Endothelial cell of umbilical vein (primary cell): ENCODE measurements at regions not wholly inside any gene's neighbourhood (a gene's known extent, or its start where the extent isn't known, plus 50 kb on each side); places are given as distances from the start of the nearest gene placed in this dataset.

ENCODE experiments used
- BruUV-seq: library from RNA; stranded (reverse); fragments of 400-500 nt; replicated peaks from 2 replicates; lab custom pipeline; 2021; lab: Mats Ljungman, UMichigan
- CTCF ChIA-PET: fragments of 300-600, 350-600 bp; sonication (Branson Sonifier 250); formaldehyde crosslinking; loops from one replicate; lab custom pipeline; 2021; ENCODE audit warnings: antibody characterized with exemption, inconsistent platforms; lab: Charles Lee
- POLR2A ChIA-PET: fragments of 300-600, 350-600 bp; sonication (Branson Sonifier 250); formaldehyde crosslinking; loops from one replicate; lab custom pipeline; 2021; ENCODE audit warnings: antibody characterized with exemption, inconsistent platforms; lab: Charles Lee
- DNase-seq: peaks from one replicate; pipeline ENCODE4 v3.0.0-alpha.2; 2011; ENCODE audit warnings: low read depth, low spot score
- FAIRE-seq: peaks from 2 replicates; lab custom pipeline; 2011; peaks lifted over from hg19 to GRCh38; lab: Jason Lieb, UNC
- H2AFZ ChIP-seq: 2 replicates; pipeline ENCODE4 v1.6.0; 2012; ENCODE audit warnings: low read depth, low read length, control low read depth, inconsistent platforms
- H3K27ac ChIP-seq: 2 replicates; pipeline ENCODE4 v1.5.1; 2011; ENCODE audit warnings: low read depth, mild to moderate bottlenecking, control low read depth, low read length, moderate library complexity; ENCODE audit not compliant: insufficient read depth
- H3K27me3 ChIP-seq, 2 experiments: 2 replicates each; pipeline versions ENCODE4 v1.6.0 to v1.6.1; 2011; ENCODE audit warnings: low read length in 2 of 2, mixed read lengths in 1 of 2; ENCODE audit not compliant: control insufficient read depth in 2 of 2, insufficient read depth in 2 of 2
- H3K36me3 ChIP-seq, 2 experiments: 2 replicates in 1 of 2; 3 replicates in 1 of 2; pipeline ENCODE4 v1.5.1; 2011; ENCODE audit warnings: low read length in 2 of 2, mild to moderate bottlenecking in 1 of 2, moderate library complexity in 1 of 2; ENCODE audit not compliant: control insufficient read depth in 2 of 2, insufficient read depth in 2 of 2; ENCODE audit errors: extremely low read depth in 1 of 2
- H3K4me1 ChIP-seq: 3 replicates; pipeline ENCODE4 v1.5.1; 2011; ENCODE audit warnings: mild to moderate bottlenecking, low read length; ENCODE audit not compliant: control insufficient read depth, insufficient read depth; ENCODE audit errors: extremely low read depth
- H3K4me2 ChIP-seq: 2 replicates; pipeline ENCODE4 v1.6.1; 2011; ENCODE audit warnings: low read length, control low read depth, mixed read lengths; ENCODE audit not compliant: insufficient read depth
- H3K4me3 ChIP-seq, 3 experiments: fragments of 200-600 bp in 1 of 3; sonication (generic), shearing (Covaris generic) in 1 of 3; replicated peaks in 1 of 3; 2 replicates each; pipeline ENCODE4 v1.5.1; 2011 to 2016; ENCODE audit warnings: control low read depth in 3 of 3, low read length in 3 of 3, mild to moderate bottlenecking in 2 of 3, inconsistent platforms in 1 of 3, low read depth in 1 of 3, moderate library complexity in 1 of 3; ENCODE audit not compliant: insufficient read depth in 1 of 3
- H3K79me2 ChIP-seq: 2 replicates; pipeline ENCODE4 v1.6.0; 2012; ENCODE audit warnings: low read length, inconsistent platforms; ENCODE audit not compliant: control insufficient read depth, insufficient read depth
- H3K9ac ChIP-seq: replicated peaks from 2 replicates; pipeline ENCODE3; 2011; ENCODE audit warnings: low read length, control low read depth; ENCODE audit not compliant: insufficient read depth; ENCODE audit errors: extremely low read depth
- H3K9me1 ChIP-seq: replicated peaks from 3 replicates; pipeline ENCODE4 v1.6.0; 2011; ENCODE audit warnings: mild to moderate bottlenecking, low read length; ENCODE audit not compliant: control insufficient read depth, insufficient read depth; ENCODE audit errors: extremely low read depth
- H3K9me3 ChIP-seq: replicated peaks from 2 replicates; pipeline ENCODE4 v1.5.1; 2012; ENCODE audit warnings: low read length, inconsistent platforms; ENCODE audit not compliant: control insufficient read depth, insufficient read depth
- H4K20me1 ChIP-seq: replicated peaks from 2 replicates; pipeline ENCODE3; 2011; ENCODE audit warnings: mild to moderate bottlenecking, low read length; ENCODE audit not compliant: control insufficient read depth, insufficient read depth; ENCODE audit errors: extremely low read depth
- CTCF ChIP-seq, 2 donors: IDR thresholded peaks; 1 replicate in 1 of 2; 2 replicates in 1 of 2; pipeline ENCODE4 v1.5.1; 2011; ENCODE audit warnings: low read length in 2 of 2, mild to moderate bottlenecking in 2 of 2, moderate library complexity in 2 of 2, control low read depth in 1 of 2, inconsistent platforms in 1 of 2, low read depth in 1 of 2; ENCODE audit not compliant: insufficient read depth in 1 of 2; ENCODE audit errors: extremely low read depth in 1 of 2
- EZH2 ChIP-seq: IDR thresholded peaks from 2 replicates; pipeline ENCODE4 v1.6.1; 2012; ENCODE audit warnings: borderline replicate concordance, low read depth, mild to moderate bottlenecking, moderate library complexity, low read length, inconsistent platforms; ENCODE audit not compliant: severe bottlenecking
- FOS ChIP-seq: IDR thresholded peaks from 2 replicates; pipeline ENCODE4 v1.6.1; 2011; ENCODE audit warnings: mild to moderate bottlenecking, low read length, moderate library complexity, borderline replicate concordance; ENCODE audit not compliant: insufficient read depth
- GATA2 ChIP-seq: IDR thresholded peaks from 2 replicates; pipeline ENCODE4 v1.7.0; 2011; ENCODE audit warnings: low read depth, mild to moderate bottlenecking, moderate library complexity, mixed read lengths, low read length; ENCODE audit not compliant: insufficient read length, insufficient read depth
- JUN ChIP-seq: IDR thresholded peaks from 2 replicates; pipeline ENCODE4 v1.6.1; 2011; ENCODE audit warnings: borderline replicate concordance, low read depth; ENCODE audit not compliant: insufficient read length, insufficient read depth
- MYC ChIP-seq: IDR thresholded peaks from one replicate; pipeline ENCODE4 v1.6.1; 2011; ENCODE audit warnings: mild to moderate bottlenecking, low read depth, low read length
- POLR2A ChIP-seq: IDR thresholded peaks from 2 replicates; pipeline ENCODE4 v1.6.1; 2012; ENCODE audit warnings: low read depth, mild to moderate bottlenecking, control low read depth, low read length
- POLR2AphosphoS5 ChIP-seq: IDR thresholded peaks from 2 replicates; pipeline ENCODE4 v1.6.1; 2012; ENCODE audit warnings: low read depth, mild to moderate bottlenecking, control low read depth, low read length, moderate library complexity; ENCODE audit not compliant: insufficient read depth
- dilution Hi-C: fragments of 300-500 bp; cut with MboI; formaldehyde crosslinking; loops from one replicate; pipeline ENCODE4 v1.15.0; 2019; ENCODE audit warnings: low sequenced_read_pairs; ENCODE audit not compliant: extremely low pct_ligation_motif_present
- intact Hi-C: fragments of 100-400 bp; cut with micrococcal nuclease; formaldehyde crosslinking; loops from one replicate; pipeline ENCODE4 v1.10.0; 2022
- TF ChIP-seq, protein P1 (sequence below): IDR thresholded peaks from 2 replicates; pipeline ENCODE4 v1.6.1; 2011; ENCODE audit not compliant: insufficient read depth, insufficient read length

GRCh38 chr6:48813836-48814235, 649.2 kb downstream of the MMUT start:
- H3K27ac ChIP-seq, result no peak overlapping the region
- ChIA-PET POLR2A (no interaction called here), CTCF (interaction anchor here (1.4 kb wide), 1 partner anchor 10 kb away, joined by 4 read pairs; no protein-coding TSS in a partner anchor)
- H2AFZ ChIP-seq, result no peak overlapping the region
- DNase-seq (no peak), FAIRE-seq (no peak)
- no TSS peak for BruUV-seq
- no peak for TF ChIP-seq POLR2AphosphoS5
- TF ChIP-seq MYC, result no peak
- TF ChIP-seq JUN, result no peak
- no peak for TF ChIP-seq FOS
- TF ChIP-seq POLR2A, result no peak
- TF ChIP-seq GATA2, result no peak
- TF ChIP-seq, protein P1, sequence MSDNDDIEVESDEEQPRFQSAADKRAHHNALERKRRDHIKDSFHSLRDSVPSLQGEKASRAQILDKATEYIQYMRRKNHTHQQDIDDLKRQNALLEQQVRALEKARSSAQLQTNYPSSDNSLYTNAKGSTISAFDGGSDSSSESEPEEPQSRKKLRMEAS, result no peak
- no peak for TF ChIP-seq EZH2
- no peak for TF ChIP-seq CTCF (IDR thresholded peaks at IDR 0.05; ENCODE audit: extremely low read depth in 1 of 2, insufficient read depth in 1 of 2, low read depth in 1 of 2, low read length in 2 of 2)
- H3K27me3 ChIP-seq, result no peaks in the 10 kb centered on the region
- no peaks in the 10 kb centered on the region for H3K9me1 ChIP-seq
- no peaks in the 10 kb centered on the region for H3K36me3 ChIP-seq
- no peaks in the 10 kb centered on the region for H3K4me1 ChIP-seq
- H3K79me2 ChIP-seq, result no peaks in the 10 kb centered on the region
- no peaks in the 10 kb centered on the region for H4K20me1 ChIP-seq
- no peak overlapping the region for H3K4me2 ChIP-seq
- no peak overlapping the region for H3K4me3 ChIP-seq
- dilution Hi-C loops (no loop called here), intact Hi-C loops (no loop called here)
- no peaks in the 10 kb centered on the region for H3K9me3 ChIP-seq
- no peak overlapping the region for H3K9ac ChIP-seq
